ENCODE measurements at regions not wholly inside any gene's neighbourhood (a gene's known extent, or its start where the extent isn't known, plus 50 kb on each side); places are given as distances from the start of the nearest gene placed in this dataset.

DNA sequence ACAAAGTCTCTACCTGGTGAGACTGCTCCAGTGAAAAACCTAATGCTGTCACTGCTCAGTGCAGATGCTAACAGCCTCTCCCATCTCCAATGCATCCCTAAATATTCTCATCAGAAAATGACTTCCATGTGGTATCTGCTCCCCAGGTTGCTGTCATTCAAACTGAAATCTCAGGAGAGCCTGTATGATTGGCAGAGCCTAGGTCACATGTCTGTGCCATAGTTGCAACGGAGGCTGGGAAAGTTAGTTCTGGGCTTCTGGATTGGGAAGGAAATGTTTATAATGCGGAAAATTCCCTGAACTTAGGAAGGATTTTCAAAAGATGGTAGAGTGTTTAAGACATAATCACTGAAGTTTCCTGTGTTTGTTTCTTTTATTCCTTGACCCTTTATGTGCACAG lies 206.4 kb upstream of the ZKSCAN2 start:
- Histone ChIP-seq H3K27me3 (no peaks in the 10 kb centered on the region), H3K36me3 (ENCODE audit: low read depth, missing control alignments) (no peaks in the 10 kb centered on the region), H3K4me3 (no peak overlapping the region), H3K9me3 (no peaks in the 10 kb centered on the region), H3K4me1 (no peaks in the 10 kb centered on the region), H3K27ac (no peak overlapping the region)
- TF ChIP-seq, protein P1, sequence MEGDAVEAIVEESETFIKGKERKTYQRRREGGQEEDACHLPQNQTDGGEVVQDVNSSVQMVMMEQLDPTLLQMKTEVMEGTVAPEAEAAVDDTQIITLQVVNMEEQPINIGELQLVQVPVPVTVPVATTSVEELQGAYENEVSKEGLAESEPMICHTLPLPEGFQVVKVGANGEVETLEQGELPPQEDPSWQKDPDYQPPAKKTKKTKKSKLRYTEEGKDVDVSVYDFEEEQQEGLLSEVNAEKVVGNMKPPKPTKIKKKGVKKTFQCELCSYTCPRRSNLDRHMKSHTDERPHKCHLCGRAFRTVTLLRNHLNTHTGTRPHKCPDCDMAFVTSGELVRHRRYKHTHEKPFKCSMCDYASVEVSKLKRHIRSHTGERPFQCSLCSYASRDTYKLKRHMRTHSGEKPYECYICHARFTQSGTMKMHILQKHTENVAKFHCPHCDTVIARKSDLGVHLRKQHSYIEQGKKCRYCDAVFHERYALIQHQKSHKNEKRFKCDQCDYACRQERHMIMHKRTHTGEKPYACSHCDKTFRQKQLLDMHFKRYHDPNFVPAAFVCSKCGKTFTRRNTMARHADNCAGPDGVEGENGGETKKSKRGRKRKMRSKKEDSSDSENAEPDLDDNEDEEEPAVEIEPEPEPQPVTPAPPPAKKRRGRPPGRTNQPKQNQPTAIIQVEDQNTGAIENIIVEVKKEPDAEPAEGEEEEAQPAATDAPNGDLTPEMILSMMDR (IDR thresholded peaks at IDR 0.05): no peak
- intact Hi-C loops (cut with DNase I; ENCODE audit: low total_unique reads): no loop called here
- WGBS, 2 donors: 72 to 80% methylated on average over 2 of the region's 2 CpGs
- DNase-seq: no peak

DNA sequence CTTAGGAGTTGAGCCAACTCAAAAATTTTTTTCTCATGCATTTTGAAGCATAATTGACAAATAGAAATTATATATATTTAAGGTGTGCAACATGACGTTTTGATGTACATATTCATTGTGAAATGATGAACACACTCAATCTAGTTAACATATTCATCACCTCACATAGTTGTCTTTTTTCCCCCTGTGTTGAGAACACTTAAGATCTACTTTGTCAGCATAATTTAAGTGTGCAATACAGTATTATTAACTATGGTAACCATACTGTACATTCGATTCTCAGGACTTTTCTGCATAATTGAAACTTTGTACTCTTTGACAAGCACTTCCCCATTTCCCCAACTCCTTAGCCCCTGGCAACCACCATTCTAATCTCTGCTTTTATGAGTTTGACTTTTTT lies 192.2 kb upstream of the ZKSCAN2 start:
- Histone ChIP-seq H3K27me3 (no peaks in the 10 kb centered on the region), H3K27ac (no peak overlapping the region), H3K9me3 (no peaks in the 10 kb centered on the region), H3K4me3 (no peak overlapping the region), H3K4me1 (no peaks in the 10 kb centered on the region), H3K36me3 (ENCODE audit: low read depth, missing control alignments) (no peaks in the 10 kb centered on the region)
- TF ChIP-seq POLR2A (IDR thresholded peaks at IDR 0.05): no peak
- TF ChIP-seq, protein P1 (IDR thresholded peaks at IDR 0.05): no peak
- 77 to 91% methylated on average over 2 of the region's 2 CpGs for WGBS, 2 donors
- no peak for DNase-seq
- intact Hi-C loops (cut with DNase I; ENCODE audit: low total_unique reads): no loop called here

DNA sequence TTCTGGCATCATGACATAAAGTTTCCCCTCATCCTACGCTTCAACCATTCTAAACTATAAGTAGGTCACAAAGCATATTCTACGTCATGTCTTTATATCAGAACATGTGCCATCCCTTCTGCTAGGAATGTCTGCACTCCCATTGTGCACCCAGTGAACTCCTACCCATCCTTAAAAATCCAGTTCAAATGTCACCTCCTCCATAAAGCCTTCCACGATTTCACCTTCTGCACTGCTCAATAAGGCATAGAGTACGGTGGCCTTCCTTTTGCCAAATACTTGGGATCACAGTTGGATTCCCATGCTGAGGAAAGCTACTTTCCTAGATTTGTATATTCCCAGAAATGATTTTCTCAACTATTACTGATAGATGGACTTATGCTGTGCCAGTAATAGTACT lies 186.3 kb upstream of the ZKSCAN2 start:
- no peaks in the 10 kb centered on the region for H3K36me3 ChIP-seq (ENCODE audit: low read depth, missing control alignments)
- H3K9me3 ChIP-seq: no peaks in the 10 kb centered on the region
- no peak overlapping the region for H3K4me3 ChIP-seq
- TF ChIP-seq POLR2A (IDR thresholded peaks at IDR 0.05): no peak
- TF ChIP-seq, protein P1 (IDR thresholded peaks at IDR 0.05): no peak
- no peak overlapping the region for H3K27ac ChIP-seq
- no peaks in the 10 kb centered on the region for H3K27me3 ChIP-seq
- no peak for DNase-seq
- H3K4me1 ChIP-seq: no peaks in the 10 kb centered on the region
- intact Hi-C loops (cut with DNase I; ENCODE audit: low total_unique reads): no loop called here
- 65 to 82% methylated on average over 4 of the region's 4 CpGs for WGBS, 2 donors

DNA sequence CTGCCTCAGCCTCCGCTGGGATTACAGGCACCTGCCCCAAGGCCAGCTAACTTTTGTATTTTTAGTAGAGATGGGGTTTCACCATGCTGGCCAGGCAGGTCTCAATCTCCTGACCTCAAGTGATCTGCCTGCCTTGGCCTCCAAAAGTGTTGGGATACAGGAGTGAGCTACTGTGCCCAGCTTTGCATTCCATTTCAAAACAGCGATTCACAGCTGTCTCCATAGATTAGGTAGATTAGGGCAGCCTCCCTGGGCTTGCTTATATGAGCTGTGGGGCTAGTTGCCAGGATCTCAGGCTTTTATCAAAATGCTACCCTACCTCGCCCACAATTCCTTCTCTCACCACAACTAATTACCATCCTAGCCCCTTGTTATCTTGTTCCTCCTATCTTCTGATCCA lies 176.4 kb upstream of the ZKSCAN2 start:
- WGBS, 2 donors: 61 to 62% methylated on average over 3 of the region's 3 CpGs

DNA sequence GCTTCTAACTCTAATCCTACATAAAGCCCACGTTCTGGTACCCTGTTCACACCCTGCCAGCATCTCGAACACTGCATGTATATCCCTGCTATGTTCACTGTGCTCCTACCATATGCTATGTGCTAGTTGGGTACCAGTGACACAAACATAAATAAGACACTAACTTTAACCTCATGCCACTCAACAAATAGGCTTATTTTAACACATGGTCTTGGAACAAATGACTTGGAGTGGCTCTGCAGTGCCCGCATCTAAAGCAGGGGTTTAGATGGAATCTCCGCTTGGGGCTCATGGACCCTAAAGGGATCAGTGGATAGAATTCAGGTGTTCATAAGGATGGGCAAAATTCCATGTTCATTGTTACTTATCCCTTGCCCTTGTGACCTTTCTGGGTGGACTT lies 175.7 kb upstream of the ZKSCAN2 start:
- DNase-seq: no peak

More for the DNA sequence above, 176.4 kb upstream of the ZKSCAN2 start:
- Histone ChIP-seq H3K4me3 (no peak overlapping the region), H3K36me3 (ENCODE audit: low read depth, missing control alignments) (no peaks in the 10 kb centered on the region), H3K27ac (no peak overlapping the region), H3K9me3 (no peaks in the 10 kb centered on the region), H3K4me1 (no peaks in the 10 kb centered on the region), H3K27me3 (no peaks in the 10 kb centered on the region)
- intact Hi-C loops (cut with DNase I; ENCODE audit: low total_unique reads): no loop called here
- TF ChIP-seq POLR2A (IDR thresholded peaks at IDR 0.05): no peak
- TF ChIP-seq, protein P1 (IDR thresholded peaks at IDR 0.05): no peak
- DNase-seq: no peak

More for the DNA sequence above, 175.7 kb upstream of the ZKSCAN2 start:
- no peak for TF ChIP-seq POLR2A (IDR thresholded peaks at IDR 0.05)
- TF ChIP-seq, protein P1 (IDR thresholded peaks at IDR 0.05): no peak
- intact Hi-C loops (cut with DNase I; ENCODE audit: low total_unique reads): no loop called here
- Histone ChIP-seq H3K9me3 (no peaks in the 10 kb centered on the region), H3K4me1 (no peaks in the 10 kb centered on the region), H3K4me3 (no peak overlapping the region), H3K27ac (no peak overlapping the region), H3K36me3 (ENCODE audit: low read depth, missing control alignments) (no peaks in the 10 kb centered on the region), H3K27me3 (no peaks in the 10 kb centered on the region)
- 85 to 89% methylated on average over 4 of the region's 4 CpGs for WGBS, 2 donors
